ENCODE measurements at regions not wholly inside any gene's neighbourhood (a gene's known extent, or its start where the extent isn't known, plus 50 kb on each side); places are given as distances from the start of the nearest gene placed in this dataset.

GRCh38 chr20:39142407-39143096, 180.4 kb downstream of the DHX35 start:
- WGBS, 4 donors: 42 to 55% (median 54%) methylated on average over 8 to 13 of the region's 13 CpGs

GRCh38 chr20:39137299-39137698, 175.2 kb downstream of the DHX35 start:
- H3K4me3 ChIP-seq: no peak overlapping the region
- ATAC-seq (no peak), DNase-seq (no peak)
- no peak overlapping the region for H3K27ac ChIP-seq
- no peaks in the 10 kb centered on the region for H3K36me3 ChIP-seq
- H3K9me3 ChIP-seq: no peaks in the 10 kb centered on the region
- TF ChIP-seq POLR2A (IDR thresholded peaks at IDR 0.05) (no peak), CTCF (IDR thresholded peaks at IDR 0.05) (no peak)
- intact Hi-C loops (cut with DNase I): no loop called here
- no peaks in the 10 kb centered on the region for H3K4me1 ChIP-seq
- H3K27me3 ChIP-seq: peaks cover 0 to 16% (median 0%) of the 10 kb centered on the region in 9 donors

More at GRCh38 chr20:39142407-39143096, 180.4 kb downstream of the DHX35 start:
- DNase-seq (no peak), ATAC-seq (no peak)
- intact Hi-C loops (cut with DNase I): no loop called here
- Histone ChIP-seq H3K27ac (no peak overlapping the region), H3K36me3 (no peaks in the 10 kb centered on the region), H3K9me3 (no peaks in the 10 kb centered on the region), H3K4me3 (no peak overlapping the region), H3K27me3 (peaks cover 0 to 16% (median 0%) of the 10 kb centered on the region in 9 donors), H3K4me1 (no peaks in the 10 kb centered on the region)
- TF ChIP-seq CTCF (IDR thresholded peaks at IDR 0.05): no peak
- no peak for TF ChIP-seq POLR2A (IDR thresholded peaks at IDR 0.05)

GRCh38 chr20:39136798-39137197, 174.7 kb downstream of the DHX35 start:
- no peaks in the 10 kb centered on the region for H3K9me3 ChIP-seq
- no peaks in the 10 kb centered on the region for H3K36me3 ChIP-seq
- intact Hi-C loops (cut with DNase I): no loop called here
- H3K4me3 ChIP-seq: no peak overlapping the region
- H3K27me3 ChIP-seq: peaks cover 0 to 15% (median 0%) of the 10 kb centered on the region in 9 donors
- no peak for ATAC-seq
- TF ChIP-seq CTCF (IDR thresholded peaks at IDR 0.05) (no peak), POLR2A (IDR thresholded peaks at IDR 0.05) (no peak)
- 58 to 65% (median 60%) methylated on average over 6 of the region's 6 CpGs for WGBS, 4 donors
- no peak for DNase-seq
- no peaks in the 10 kb centered on the region for H3K4me1 ChIP-seq
- no peak overlapping the region for H3K27ac ChIP-seq

GRCh38 chr20:39135885-39136544, 173.9 kb downstream of the DHX35 start:
- intact Hi-C loops (cut with DNase I): no loop called here
- WGBS, 4 donors: 81 to 91% (median 89%) methylated on average over 14 to 15 of the region's 15 CpGs

More at GRCh38 chr20:39135885-39136544, 173.9 kb downstream of the DHX35 start:
- Histone ChIP-seq H3K9me3 (no peaks in the 10 kb centered on the region), H3K27ac (no peak overlapping the region), H3K4me3 (no peak overlapping the region), H3K27me3 (peaks cover 0 to 15% (median 0%) of the 10 kb centered on the region in 9 donors), H3K4me1 (no peaks in the 10 kb centered on the region), H3K36me3 (no peaks in the 10 kb centered on the region)
- DNase-seq: no peak
- no peak for ATAC-seq
- no peak for TF ChIP-seq CTCF (IDR thresholded peaks at IDR 0.05)
